ENCODE measurements at regions not wholly inside any gene's neighbourhood (a gene's known extent, or its start where the extent isn't known, plus 50 kb on each side); places are given as distances from the start of the nearest gene placed in this dataset.
"Not testable (repeated sequence)": the region's sequence is repeated elsewhere in the genome, so short reads cannot be mapped to it uniquely, and the experiment has no call there.

GRCh38 chr7:85392326-85392725 is 205.5 kb upstream of the SEMA3D start:
- no peak for DNase-seq

- DNase-seq, result no peak
Observed at GRCh38 chr7:85386460-85386859, 199.6 kb upstream of the SEMA3D start.

- DNase-seq, result no peak
Observed at GRCh38 chr7:85384392-85384791, 197.5 kb upstream of the SEMA3D start.

- DNase-seq, result no peak
Observed at GRCh38 chr7:85381212-85381611, 194.4 kb upstream of the SEMA3D start.

GRCh38 chr7:85376589-85376988 is 189.7 kb upstream of the SEMA3D start:
- DNase-seq, result no peak

- DNase-seq, result no peak
Observed at GRCh38 chr7:85356916-85357315, 170.1 kb upstream of the SEMA3D start.

- no peak for DNase-seq
Observed at GRCh38 chr7:85343484-85343883, 156.6 kb upstream of the SEMA3D start.

GRCh38 chr7:85342781-85343180 is 155.9 kb upstream of the SEMA3D start:
- DNase-seq, result no peak

- no peak for DNase-seq
Observed at GRCh38 chr7:85341973-85342372, 155.1 kb upstream of the SEMA3D start.

- DNase-seq, result no peak
Observed at GRCh38 chr7:85341121-85341520, 154.3 kb upstream of the SEMA3D start.

- no peak for DNase-seq
Observed at GRCh38 chr7:85336086-85336485, 149.2 kb upstream of the SEMA3D start.

- DNase-seq, result not testable (repeated sequence)
Observed at GRCh38 chr7:85335113-85335512, 148.3 kb upstream of the SEMA3D start.

- DNase-seq, result no peak
Observed at GRCh38 chr7:85328456-85328998, 141.7 kb upstream of the SEMA3D start.

GRCh38 chr7:85324145-85324799 is 137.4 kb upstream of the SEMA3D start:
- no peak for DNase-seq

GRCh38 chr7:85322252-85322651 is 135.4 kb upstream of the SEMA3D start:
- no peak for DNase-seq

GRCh38 chr7:85320699-85321476 is 134.0 kb upstream of the SEMA3D start:
- no peak for DNase-seq

GRCh38 chr7:85316489-85316888 is 129.6 kb upstream of the SEMA3D start:
- DNase-seq, result no peak

- DNase-seq, result no peak
Observed at GRCh38 chr7:85310301-85310700, 123.4 kb upstream of the SEMA3D start.

GRCh38 chr7:85306115-85306514 is 119.3 kb upstream of the SEMA3D start:
- no peak for DNase-seq

GRCh38 chr7:85294176-85294575 is 107.3 kb upstream of the SEMA3D start:
- DNase-seq, result no peak

- no peak for DNase-seq
Observed at GRCh38 chr7:85292908-85293576, 106.2 kb upstream of the SEMA3D start.

GRCh38 chr7:85290269-85290668 is 103.4 kb upstream of the SEMA3D start:
- no peak for DNase-seq

- no peak for DNase-seq
Observed at GRCh38 chr7:85289279-85289678, 102.4 kb upstream of the SEMA3D start.
